ENCODE measurements at regions not wholly inside any gene's neighbourhood (a gene's known extent, or its start where the extent isn't known, plus 50 kb on each side); places are given as distances from the start of the nearest gene placed in this dataset.

- no peaks in the 10 kb centered on the region for H3K9me3 Mint-ChIP-seq
- H3K36me3 Mint-ChIP-seq (ENCODE audit: low read depth) = no peaks in the 10 kb centered on the region
- H3K4me3 Mint-ChIP-seq = no peak overlapping the region
- no peak for TF ChIP-seq CTCF (conservative IDR thresholded peaks at IDR 0.05)
- no peak overlapping the region for H3K27ac Mint-ChIP-seq
- no peak overlapping the region for H3K27ac ChIP-seq (ENCODE audit: low read depth, low read length)
- H3K36me3 ChIP-seq (ENCODE audit: control insufficient read depth, insufficient read depth, low read length) = no peaks in the 10 kb centered on the region
- H3K4me1 ChIP-seq (ENCODE audit: control insufficient read depth, insufficient read depth, low read length) = no peaks in the 10 kb centered on the region
- H3K27me3 Mint-ChIP-seq (ENCODE audit: insufficient read depth) = no peaks in the 10 kb centered on the region
- H3K4me1 Mint-ChIP-seq = no peaks in the 10 kb centered on the region
- no peaks in the 10 kb centered on the region for H3K9me3 ChIP-seq (ENCODE audit: control insufficient read depth, low read length)
- WGBS, 2 experiments (ENCODE audit: insufficient coverage in 1 of 2, insufficient read length in 1 of 2) = 95 to 100% methylated on average over 1 to 4 of the region's 4 CpGs
- no peak for DNase-seq
- no peak overlapping the region for H3K9ac ChIP-seq (ENCODE audit: extremely low read depth, low read length, poor library complexity, severe bottlenecking)
- H3K4me3 ChIP-seq (ENCODE audit: low read length) = no peak overlapping the region
- H3K27me3 ChIP-seq (ENCODE audit: control insufficient read depth, insufficient read depth, low read length, poor library complexity, severe bottlenecking) = peaks cover 9% of the 10 kb centered on the region
Measured at GRCh38 chr3:159178209-159178897, 376.5 kb downstream of the MFSD1 start.

DNA sequence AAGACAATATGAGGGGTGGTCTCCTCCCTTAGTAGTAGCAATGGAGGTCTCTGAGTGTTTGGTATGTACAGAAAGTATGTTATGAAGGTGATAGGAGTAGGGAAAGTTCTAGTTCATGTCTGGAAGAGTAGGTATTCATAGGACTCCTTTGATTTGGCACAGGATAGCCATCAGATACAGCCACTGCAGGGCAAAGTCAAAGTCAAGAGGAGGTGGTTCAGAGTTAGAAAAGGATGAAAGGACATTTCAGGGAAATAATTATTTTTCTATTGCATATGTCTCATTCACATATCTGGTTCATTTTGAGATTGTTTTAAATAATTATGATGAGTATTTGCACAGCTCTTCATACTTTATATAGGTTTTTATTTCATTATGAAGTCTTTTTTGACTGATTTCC lies 381.1 kb downstream of the MFSD1 start:
- TF ChIP-seq CTCF (conservative IDR thresholded peaks at IDR 0.05) = no peak

DNA sequence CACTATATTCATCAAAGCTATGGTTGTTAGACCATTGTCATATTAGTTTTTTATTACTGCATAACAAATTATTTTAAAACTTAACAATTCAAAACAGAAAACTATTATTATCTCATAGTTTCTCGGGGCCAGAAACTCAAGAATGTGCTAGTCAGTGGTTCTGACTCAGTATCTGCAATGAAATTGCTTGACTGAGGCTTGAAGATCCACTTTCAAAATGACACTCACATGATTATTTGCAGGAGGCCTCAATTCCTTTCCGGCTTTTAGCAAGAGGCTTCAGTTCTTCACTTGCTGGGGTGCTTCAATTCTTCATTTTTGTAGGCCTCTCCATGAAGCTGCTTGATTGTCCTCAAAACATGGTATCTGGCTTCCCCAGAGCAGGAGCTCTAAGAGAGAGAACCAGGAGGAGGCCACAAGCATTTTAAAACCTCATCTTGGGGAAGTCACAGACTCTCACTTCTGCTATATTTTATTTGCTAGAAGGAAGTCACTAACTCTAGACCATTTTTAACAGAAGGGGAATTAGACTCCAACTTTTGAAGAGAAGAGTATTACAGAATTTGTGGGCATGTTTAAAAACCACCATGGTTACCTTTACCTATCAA lies 383.7 kb downstream of the MFSD1 start:
- H3K27ac Mint-ChIP-seq = no peak overlapping the region
- Histone ChIP-seq H3K4me1 (ENCODE audit: control insufficient read depth, insufficient read depth, low read length) (no peaks in the 10 kb centered on the region), H3K9me3 (ENCODE audit: control insufficient read depth, low read length) (no peaks in the 10 kb centered on the region), H3K4me3 (ENCODE audit: low read length) (no peak overlapping the region), H3K36me3 (ENCODE audit: control insufficient read depth, insufficient read depth, low read length) (no peaks in the 10 kb centered on the region), H3K27me3 (ENCODE audit: control insufficient read depth, insufficient read depth, low read length, poor library complexity, severe bottlenecking) (peaks cover 10% of the 10 kb centered on the region), H3K9ac (ENCODE audit: extremely low read depth, low read length, poor library complexity, severe bottlenecking) (no peak overlapping the region), H3K27ac (ENCODE audit: low read depth, low read length) (no peak overlapping the region)
- no peak overlapping the region for H3K4me3 Mint-ChIP-seq
- H3K9me3 Mint-ChIP-seq = no peaks in the 10 kb centered on the region
- H3K27me3 Mint-ChIP-seq (ENCODE audit: insufficient read depth) = peaks cover 3% of the 10 kb centered on the region
- no peaks in the 10 kb centered on the region for H3K4me1 Mint-ChIP-seq
- no peak for TF ChIP-seq CTCF (conservative IDR thresholded peaks at IDR 0.05)
- DNase-seq = no peak
- WGBS, 2 experiments (ENCODE audit: insufficient coverage in 1 of 2, insufficient read length in 1 of 2) = 83 to 90% methylated on average over 1 to 2 of the region's 2 CpGs
- H3K36me3 Mint-ChIP-seq (ENCODE audit: low read depth) = no peaks in the 10 kb centered on the region

More for the DNA sequence above, 381.1 kb downstream of the MFSD1 start:
- no peaks in the 10 kb centered on the region for H3K9me3 Mint-ChIP-seq
- no peak overlapping the region for H3K9ac ChIP-seq (ENCODE audit: extremely low read depth, low read length, poor library complexity, severe bottlenecking)
- H3K27me3 Mint-ChIP-seq (ENCODE audit: insufficient read depth) = peaks cover 3% of the 10 kb centered on the region
- H3K36me3 Mint-ChIP-seq (ENCODE audit: low read depth) = no peaks in the 10 kb centered on the region
- no peak overlapping the region for H3K4me3 Mint-ChIP-seq
- no peaks in the 10 kb centered on the region for H3K36me3 ChIP-seq (ENCODE audit: control insufficient read depth, insufficient read depth, low read length)
- H3K4me1 ChIP-seq (ENCODE audit: control insufficient read depth, insufficient read depth, low read length) = no peaks in the 10 kb centered on the region
- peaks cover 9% of the 10 kb centered on the region for H3K27me3 ChIP-seq (ENCODE audit: control insufficient read depth, insufficient read depth, low read length, poor library complexity, severe bottlenecking)
- no peak overlapping the region for H3K4me3 ChIP-seq (ENCODE audit: low read length)
- H3K4me1 Mint-ChIP-seq = no peaks in the 10 kb centered on the region
- H3K9me3 ChIP-seq (ENCODE audit: control insufficient read depth, low read length) = no peaks in the 10 kb centered on the region
- no peak overlapping the region for H3K27ac Mint-ChIP-seq
- H3K27ac ChIP-seq (ENCODE audit: low read depth, low read length) = no peak overlapping the region
- DNase-seq = no peak

All from endodermal cell (in vitro differentiated cells).